HepG2 (cell line): ENCODE measurements at regions not wholly inside any gene's neighbourhood (a gene's known extent, or its start where the extent isn't known, plus 50 kb on each side); places are given as distances from the start of the nearest gene placed in this dataset.

Experiments used
- BRCA1 ChIP-seq: sonication (generic); formaldehyde crosslinking; IDR thresholded peaks from 2 replicates; pipeline ENCODE4 v1.4.0; 2020; ENCODE audit warnings: missing genetic modification reagents
- EEA1 ChIP-seq: sonication (generic); formaldehyde crosslinking; IDR thresholded peaks from 2 replicates; pipeline ENCODE4 v1.5.1; 2020; ENCODE audit warnings: mild to moderate bottlenecking, missing genetic modification reagents, borderline replicate concordance
- FOSL2 ChIP-seq: sonication (generic); formaldehyde crosslinking; IDR thresholded peaks from 2 replicates; pipeline ENCODE4 v1.4.0; 2020; ENCODE audit warnings: missing genetic modification reagents
- FOXA3 ChIP-seq: IDR thresholded peaks from 2 replicates; pipeline ENCODE4 v1.6.1; 2016; ENCODE audit warnings: missing genetic modification reagents, missing compliant biosample characterization
- HHEX ChIP-seq: IDR thresholded peaks from 2 replicates; pipeline ENCODE4 v1.6.1; 2016; ENCODE audit warnings: control low read depth
- HNRNPUL1 ChIP-seq: fragments of 200-400 bp; formaldehyde crosslinking; IDR thresholded peaks from 2 replicates; pipeline ENCODE4 v1.6.1; 2017; ENCODE audit warnings: low read depth, mild to moderate bottlenecking, low read length, moderate library complexity
- JUND ChIP-seq: sonication (generic); formaldehyde crosslinking; IDR thresholded peaks from 2 replicates; pipeline ENCODE4 v1.8.0; 2022; ENCODE audit warnings: mild to moderate bottlenecking, missing genetic modification reagents
- SIX4 ChIP-seq: sonication (generic); formaldehyde crosslinking; IDR thresholded peaks from 2 replicates; pipeline ENCODE4 v1.4.0; 2020; ENCODE audit warnings: missing genetic modification reagents
- SMAD9 ChIP-seq: sonication (generic); formaldehyde crosslinking; IDR thresholded peaks from 2 replicates; pipeline ENCODE4 v1.5.1; 2020; ENCODE audit warnings: mild to moderate bottlenecking, missing genetic modification reagents
- SOX13 ChIP-seq, 3 experiments: fragments of 450-650 bp in 1 of 3; sonication (generic) in 1 of 3; formaldehyde crosslinking in 1 of 3; IDR thresholded peaks in 2 of 3; conservative IDR thresholded peaks in 1 of 3; 2 replicates each; pipeline versions ENCODE4 v1.5.0 to v1.6.1; 2016 to 2020; ENCODE audit warnings: antibody characterized with exemption in 1 of 3, mild to moderate bottlenecking in 1 of 3, missing compliant biosample characterization in 1 of 3, missing genetic modification reagents in 1 of 3, moderate library complexity in 1 of 3
- ZFY ChIP-seq: sonication (generic); formaldehyde crosslinking; IDR thresholded peaks from 2 replicates; pipeline ENCODE4 v1.4.0; 2020; ENCODE audit warnings: missing genetic modification reagents
- ZNF224 ChIP-seq: sonication (generic); formaldehyde crosslinking; IDR thresholded peaks from 2 replicates; pipeline ENCODE4 v1.5.0; 2020; ENCODE audit warnings: mild to moderate bottlenecking, missing genetic modification reagents
- ZNF235 ChIP-seq: sonication (generic); formaldehyde crosslinking; IDR thresholded peaks from 2 replicates; pipeline ENCODE4 v1.8.1; 2023; ENCODE audit warnings: mild to moderate bottlenecking, missing genetic modification reagents, borderline replicate concordance
- ZNF343 ChIP-seq: sonication (generic); formaldehyde crosslinking; IDR thresholded peaks from 2 replicates; pipeline ENCODE4 v1.4.0; 2020; ENCODE audit warnings: mild to moderate bottlenecking, missing genetic modification reagents
- ZNF547 ChIP-seq: sonication (generic); formaldehyde crosslinking; IDR thresholded peaks from 2 replicates; pipeline ENCODE4 v1.5.1; 2020; ENCODE audit warnings: mild to moderate bottlenecking, missing genetic modification reagents
- TF ChIP-seq, protein P1 (sequence below): sonication (generic); formaldehyde crosslinking; IDR thresholded peaks from one replicate; pipeline ENCODE4 v1.5.1; 2020; ENCODE audit warnings: mild to moderate bottlenecking, missing genetic modification reagents; ENCODE audit errors: not compliant biosample characterization
- TF ChIP-seq, protein P2 (sequence below): IDR thresholded peaks from 2 replicates; pipeline ENCODE4 v1.4.0; 2020; ENCODE audit warnings: mild to moderate bottlenecking, missing genetic modification reagents
- TF ChIP-seq, protein P3 (sequence below): sonication (generic); formaldehyde crosslinking; IDR thresholded peaks from 2 replicates; pipeline ENCODE4 v1.5.1; 2020; ENCODE audit warnings: mild to moderate bottlenecking, moderate library complexity, missing genetic modification reagents

DNA sequence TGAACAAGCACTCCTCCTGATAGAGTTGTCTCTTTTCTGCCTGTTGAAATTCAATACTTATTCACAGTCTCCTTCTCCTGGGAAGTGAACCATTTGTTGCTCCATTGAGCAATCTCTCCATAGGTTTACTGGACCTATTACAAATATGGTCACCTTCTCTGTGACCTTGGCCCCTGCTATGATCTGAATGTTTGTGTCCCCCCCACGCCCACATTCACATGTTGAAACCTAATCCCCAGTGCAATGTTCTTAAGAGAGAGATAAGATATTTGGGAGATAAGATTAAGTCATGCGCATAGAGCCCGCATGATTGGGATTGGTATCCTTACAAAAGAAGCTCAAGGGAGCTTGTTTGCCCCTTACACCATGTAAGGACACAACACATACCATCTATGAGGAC is 54.1 kb upstream of the GABRE start (continued):
- TF ChIP-seq ZNF547: no peak
- no peak for TF ChIP-seq HNRNPUL1
- no peak for TF ChIP-seq EEA1 (CRISPR knock-in tag)
- TF ChIP-seq ZNF224 (CRISPR knock-in tag): no peak
- no peak for TF ChIP-seq FOXA3
- TF ChIP-seq BRCA1 (CRISPR knock-in tag): no peak
- TF ChIP-seq SOX13 (IDR thresholded peaks at IDR 0.05): no peak
- peak in 1 of 2 experiments; percentile 5; a peak in 1 of 4 replicates for TF ChIP-seq SOX13 (CRISPR knock-in tag; conservative IDR thresholded peaks at IDR 0.05 in 1 of 2, IDR thresholded peaks at IDR 0.05 in 1 of 2)
- no peak for TF ChIP-seq SMAD9
- TF ChIP-seq, protein P1, sequence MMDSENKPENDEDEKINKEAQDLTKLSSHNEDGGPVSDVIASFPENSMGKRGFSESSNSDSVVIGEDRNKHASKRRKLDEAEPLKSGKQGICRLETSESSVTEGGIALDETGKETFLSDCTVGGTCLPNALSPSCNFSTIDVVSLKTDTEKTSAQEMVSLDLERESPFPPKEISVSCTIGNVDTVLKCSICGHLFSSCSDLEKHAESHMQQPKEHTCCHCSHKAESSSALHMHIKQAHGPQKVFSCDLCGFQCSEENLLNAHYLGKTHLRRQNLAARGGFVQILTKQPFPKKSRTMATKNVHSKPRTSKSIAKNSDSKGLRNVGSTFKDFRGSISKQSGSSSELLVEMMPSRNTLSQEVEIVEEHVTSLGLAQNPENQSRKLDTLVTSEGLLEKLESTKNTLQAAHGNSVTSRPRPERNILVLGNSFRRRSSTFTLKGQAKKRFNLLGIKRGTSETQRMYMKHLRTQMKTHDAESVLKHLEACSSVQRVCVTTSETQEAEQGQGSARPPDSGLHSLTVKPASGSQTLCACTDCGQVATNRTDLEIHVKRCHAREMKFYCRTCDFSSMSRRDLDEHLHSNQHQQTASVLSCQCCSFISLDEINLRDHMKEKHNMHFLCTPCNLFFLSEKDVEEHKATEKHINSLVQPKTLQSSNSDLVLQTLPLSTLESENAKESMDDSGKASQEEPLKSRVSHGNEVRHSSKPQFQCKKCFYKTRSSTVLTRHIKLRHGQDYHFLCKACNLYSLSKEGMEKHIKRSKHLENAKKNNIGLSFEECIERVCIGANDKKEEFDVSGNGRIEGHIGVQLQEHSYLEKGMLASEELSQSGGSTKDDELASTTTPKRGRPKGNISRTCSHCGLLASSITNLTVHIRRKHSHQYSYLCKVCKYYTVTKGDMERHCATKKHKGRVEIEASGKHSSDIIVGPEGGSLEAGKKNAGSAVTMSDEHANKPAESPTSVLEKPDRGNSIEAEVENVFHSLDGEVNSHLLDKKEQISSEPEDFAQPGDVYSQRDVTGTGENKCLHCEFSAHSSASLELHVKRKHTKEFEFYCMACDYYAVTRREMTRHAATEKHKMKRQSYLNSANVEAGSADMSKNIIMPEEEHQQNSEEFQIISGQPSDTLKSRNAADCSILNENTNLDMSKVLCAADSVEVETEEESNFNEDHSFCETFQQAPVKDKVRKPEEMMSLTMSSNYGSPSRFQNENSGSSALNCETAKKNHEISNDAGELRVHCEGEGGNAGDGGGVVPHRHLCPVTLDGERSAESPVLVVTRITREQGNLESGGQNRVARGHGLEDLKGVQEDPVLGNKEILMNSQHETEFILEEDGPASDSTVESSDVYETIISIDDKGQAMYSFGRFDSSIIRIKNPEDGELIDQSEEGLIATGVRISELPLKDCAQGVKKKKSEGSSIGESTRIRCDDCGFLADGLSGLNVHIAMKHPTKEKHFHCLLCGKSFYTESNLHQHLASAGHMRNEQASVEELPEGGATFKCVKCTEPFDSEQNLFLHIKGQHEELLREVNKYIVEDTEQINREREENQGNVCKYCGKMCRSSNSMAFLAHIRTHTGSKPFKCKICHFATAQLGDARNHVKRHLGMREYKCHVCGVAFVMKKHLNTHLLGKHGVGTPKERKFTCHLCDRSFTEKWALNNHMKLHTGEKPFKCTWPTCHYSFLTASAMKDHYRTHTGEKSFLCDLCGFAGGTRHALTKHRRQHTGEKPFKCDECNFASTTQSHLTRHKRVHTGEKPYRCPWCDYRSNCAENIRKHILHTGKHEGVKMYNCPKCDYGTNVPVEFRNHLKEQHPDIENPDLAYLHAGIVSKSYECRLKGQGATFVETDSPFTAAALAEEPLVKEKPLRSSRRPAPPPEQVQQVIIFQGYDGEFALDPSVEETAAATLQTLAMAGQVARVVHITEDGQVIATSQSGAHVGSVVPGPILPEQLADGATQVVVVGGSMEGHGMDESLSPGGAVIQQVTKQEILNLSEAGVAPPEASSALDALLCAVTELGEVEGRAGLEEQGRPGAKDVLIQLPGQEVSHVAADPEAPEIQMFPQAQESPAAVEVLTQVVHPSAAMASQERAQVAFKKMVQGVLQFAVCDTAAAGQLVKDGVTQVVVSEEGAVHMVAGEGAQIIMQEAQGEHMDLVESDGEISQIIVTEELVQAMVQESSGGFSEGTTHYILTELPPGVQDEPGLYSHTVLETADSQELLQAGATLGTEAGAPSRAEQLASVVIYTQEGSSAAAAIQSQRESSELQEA (CRISPR knock-in tag): no peak
- TF ChIP-seq JUND (CRISPR knock-in tag): no peak
- TF ChIP-seq SIX4 (CRISPR knock-in tag): peak; percentile 36; the same call in 1 of the 2 replicates
- peak; percentile 25; the same call in 1 of the 2 replicates for TF ChIP-seq FOSL2
- TF ChIP-seq HHEX (CRISPR knock-in tag): no peak
- TF ChIP-seq ZNF343: no peak
- TF ChIP-seq, protein P2, sequence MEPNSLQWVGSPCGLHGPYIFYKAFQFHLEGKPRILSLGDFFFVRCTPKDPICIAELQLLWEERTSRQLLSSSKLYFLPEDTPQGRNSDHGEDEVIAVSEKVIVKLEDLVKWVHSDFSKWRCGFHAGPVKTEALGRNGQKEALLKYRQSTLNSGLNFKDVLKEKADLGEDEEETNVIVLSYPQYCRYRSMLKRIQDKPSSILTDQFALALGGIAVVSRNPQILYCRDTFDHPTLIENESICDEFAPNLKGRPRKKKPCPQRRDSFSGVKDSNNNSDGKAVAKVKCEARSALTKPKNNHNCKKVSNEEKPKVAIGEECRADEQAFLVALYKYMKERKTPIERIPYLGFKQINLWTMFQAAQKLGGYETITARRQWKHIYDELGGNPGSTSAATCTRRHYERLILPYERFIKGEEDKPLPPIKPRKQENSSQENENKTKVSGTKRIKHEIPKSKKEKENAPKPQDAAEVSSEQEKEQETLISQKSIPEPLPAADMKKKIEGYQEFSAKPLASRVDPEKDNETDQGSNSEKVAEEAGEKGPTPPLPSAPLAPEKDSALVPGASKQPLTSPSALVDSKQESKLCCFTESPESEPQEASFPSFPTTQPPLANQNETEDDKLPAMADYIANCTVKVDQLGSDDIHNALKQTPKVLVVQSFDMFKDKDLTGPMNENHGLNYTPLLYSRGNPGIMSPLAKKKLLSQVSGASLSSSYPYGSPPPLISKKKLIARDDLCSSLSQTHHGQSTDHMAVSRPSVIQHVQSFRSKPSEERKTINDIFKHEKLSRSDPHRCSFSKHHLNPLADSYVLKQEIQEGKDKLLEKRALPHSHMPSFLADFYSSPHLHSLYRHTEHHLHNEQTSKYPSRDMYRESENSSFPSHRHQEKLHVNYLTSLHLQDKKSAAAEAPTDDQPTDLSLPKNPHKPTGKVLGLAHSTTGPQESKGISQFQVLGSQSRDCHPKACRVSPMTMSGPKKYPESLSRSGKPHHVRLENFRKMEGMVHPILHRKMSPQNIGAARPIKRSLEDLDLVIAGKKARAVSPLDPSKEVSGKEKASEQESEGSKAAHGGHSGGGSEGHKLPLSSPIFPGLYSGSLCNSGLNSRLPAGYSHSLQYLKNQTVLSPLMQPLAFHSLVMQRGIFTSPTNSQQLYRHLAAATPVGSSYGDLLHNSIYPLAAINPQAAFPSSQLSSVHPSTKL (CRISPR knock-in tag): 0 out of 2 replicates have a peak, but pooled peaks have one; percentile 13
- no peak for TF ChIP-seq ZNF235 (CRISPR knock-in tag)
- TF ChIP-seq ZFY (CRISPR knock-in tag): no peak
- TF ChIP-seq, protein P3, sequence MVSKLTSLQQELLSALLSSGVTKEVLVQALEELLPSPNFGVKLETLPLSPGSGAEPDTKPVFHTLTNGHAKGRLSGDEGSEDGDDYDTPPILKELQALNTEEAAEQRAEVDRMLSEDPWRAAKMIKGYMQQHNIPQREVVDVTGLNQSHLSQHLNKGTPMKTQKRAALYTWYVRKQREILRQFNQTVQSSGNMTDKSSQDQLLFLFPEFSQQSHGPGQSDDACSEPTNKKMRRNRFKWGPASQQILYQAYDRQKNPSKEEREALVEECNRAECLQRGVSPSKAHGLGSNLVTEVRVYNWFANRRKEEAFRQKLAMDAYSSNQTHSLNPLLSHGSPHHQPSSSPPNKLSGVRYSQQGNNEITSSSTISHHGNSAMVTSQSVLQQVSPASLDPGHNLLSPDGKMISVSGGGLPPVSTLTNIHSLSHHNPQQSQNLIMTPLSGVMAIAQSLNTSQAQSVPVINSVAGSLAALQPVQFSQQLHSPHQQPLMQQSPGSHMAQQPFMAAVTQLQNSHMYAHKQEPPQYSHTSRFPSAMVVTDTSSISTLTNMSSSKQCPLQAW: no peak
